ENCODE measurements at regions not wholly inside any gene's neighbourhood (a gene's known extent, or its start where the extent isn't known, plus 50 kb on each side); places are given as distances from the start of the nearest gene placed in this dataset.
A peak's percentile ranks its signal among the peaks of the same experiment; 100 is the strongest.

- no peaks in the 10 kb centered on the region for H3K36me3 Mint-ChIP-seq (ENCODE audit: low read depth)
- H3K27me3 Mint-ChIP-seq (ENCODE audit: insufficient read depth) = no peaks in the 10 kb centered on the region
- H3K9me3 Mint-ChIP-seq = no peaks in the 10 kb centered on the region
- no peak overlapping the region for H3K4me3 Mint-ChIP-seq
- H3K4me1 Mint-ChIP-seq (ENCODE audit: low read depth) = peaks cover 18% of the 10 kb centered on the region
- H3K27ac Mint-ChIP-seq = no peak overlapping the region
- no peak for TF ChIP-seq CTCF (IDR thresholded peaks at IDR 0.05)
- DNase-seq = no peak
Observed at GRCh38 chr18:28287146-28287545, 110.2 kb upstream of the CDH2 start.

GRCh38 chr18:28284132-28284531 is 107.2 kb upstream of the CDH2 start:
- H3K4me3 Mint-ChIP-seq = peak overlapping the region; percentile 32; the same call in 1 of the 2 replicates
- DNase-seq = peak; percentile 87
- no peaks in the 10 kb centered on the region for H3K9me3 Mint-ChIP-seq
- H3K27ac Mint-ChIP-seq = peak overlapping the region; percentile 90
- no peaks in the 10 kb centered on the region for H3K36me3 Mint-ChIP-seq (ENCODE audit: low read depth)
- peaks cover 30% of the 10 kb centered on the region for H3K4me1 Mint-ChIP-seq (ENCODE audit: low read depth)
- H3K27me3 Mint-ChIP-seq (ENCODE audit: insufficient read depth) = no peaks in the 10 kb centered on the region
- TF ChIP-seq CTCF (IDR thresholded peaks at IDR 0.05) = no peak

- Mint-ChIP-seq H3K36me3 (ENCODE audit: low read depth) (no peaks in the 10 kb centered on the region), H3K9me3 (no peaks in the 10 kb centered on the region), H3K27ac (no peak overlapping the region), H3K4me1 (ENCODE audit: low read depth) (peaks cover 30% of the 10 kb centered on the region), H3K4me3 (no peak overlapping the region), H3K27me3 (ENCODE audit: insufficient read depth) (no peaks in the 10 kb centered on the region)
- no peak for TF ChIP-seq CTCF (IDR thresholded peaks at IDR 0.05)
- peak; percentile 7 for DNase-seq
Observed at GRCh38 chr18:28281400-28281799, 104.5 kb upstream of the CDH2 start.

GRCh38 chr18:28269750-28270149 is 92.8 kb upstream of the CDH2 start:
- no peaks in the 10 kb centered on the region; the same call in 1 of the 2 replicates for H3K27me3 Mint-ChIP-seq (ENCODE audit: insufficient read depth)
- H3K4me3 Mint-ChIP-seq = no peak overlapping the region
- H3K4me1 Mint-ChIP-seq (ENCODE audit: low read depth) = peaks cover 13% of the 10 kb centered on the region
- H3K36me3 Mint-ChIP-seq (ENCODE audit: low read depth) = peaks cover 6% of the 10 kb centered on the region
- no peak overlapping the region for H3K27ac Mint-ChIP-seq
- TF ChIP-seq CTCF (IDR thresholded peaks at IDR 0.05) = no peak
- H3K9me3 Mint-ChIP-seq = peaks cover 4% of the 10 kb centered on the region; the same call in 1 of the 2 replicates
- no peak for DNase-seq

GRCh38 chr18:28267878-28268625 is 91.1 kb upstream of the CDH2 start:
- no peaks in the 10 kb centered on the region for H3K27me3 Mint-ChIP-seq (ENCODE audit: insufficient read depth)
- H3K27ac Mint-ChIP-seq = peak overlapping the region; percentile 0; the same call in 1 of the 2 replicates
- peak; percentile 59 for DNase-seq
- H3K9me3 Mint-ChIP-seq = peaks cover 4% of the 10 kb centered on the region; the same call in 1 of the 2 replicates
- TF ChIP-seq CTCF (IDR thresholded peaks at IDR 0.05) = no peak
- peaks cover 13% of the 10 kb centered on the region for H3K4me1 Mint-ChIP-seq (ENCODE audit: low read depth)
- no peak overlapping the region for H3K4me3 Mint-ChIP-seq
- H3K36me3 Mint-ChIP-seq (ENCODE audit: low read depth) = peaks cover 6% of the 10 kb centered on the region

Data from HFFc6 (cell line).